Right lobe of liver (tissue), 6 donors: ENCODE measurements at regions not wholly inside any gene's neighbourhood (a gene's known extent, or its start where the extent isn't known, plus 50 kb on each side); places are given as distances from the start of the nearest gene placed in this dataset.
"Not testable (repeated sequence)": the region's sequence is repeated elsewhere in the genome, so short reads cannot be mapped to it uniquely, and the experiment has no call there.

Source experiments
- ATAC-seq, 4 donors: fragments of 200-7000 bp; cut with Tn5 transposase; one replicate each; pipeline ENCODE4 v1.9.1; 2020; ENCODE audit warnings: mild to moderate bottlenecking in 4 of 4, moderate library complexity in 4 of 4
- DNase-seq, 3 donors: peaks; one replicate each; pipeline ENCODE4 v3.0.0-alpha.2; 2020
- H3K27ac ChIP-seq, 3 donors: fragments of 200-600 bp; one replicate each; pipeline ENCODE4 v1.8.0; 2022
- H3K27me3 ChIP-seq, 2 donors: fragments of 200-600 bp; one replicate each; pipeline ENCODE4 v1.8.0; 2022
- H3K36me3 ChIP-seq, 4 donors: fragments of 200-600 bp; sonication (generic) in 1 of 4; one replicate each; pipeline versions ENCODE4 v1.5.1 to v1.8.0; 2017 to 2022; ENCODE audit warnings: control low read depth in 1 of 4
- H3K4me1 ChIP-seq, 4 donors: fragments of 200-600 bp; sonication (generic) in 1 of 4; one replicate each; pipeline versions ENCODE4 v1.5.1 to v1.8.0; 2017 to 2022; ENCODE audit warnings: control low read depth in 1 of 4
- H3K4me3 ChIP-seq, 3 donors: fragments of 200-600 bp; one replicate each; pipeline ENCODE4 v1.8.0; 2022
- H3K9me3 ChIP-seq, 4 donors: fragments of 200-600 bp; sonication (generic) in 1 of 4; one replicate each; pipeline versions ENCODE4 v1.5.1 to v1.8.0; 2017 to 2022; ENCODE audit warnings: control low read depth in 1 of 4
- CTCF ChIP-seq, 4 donors: fragments of 200-600 bp in 3 of 4; fragments of 450-650 bp in 1 of 4; IDR thresholded peaks; one replicate each; pipeline versions ENCODE4 v1.5.1 to v1.8.0; 2016 to 2022; ENCODE audit warnings: antibody characterized with exemption in 4 of 4, mild to moderate bottlenecking in 2 of 4
- WGBS: methylation state at CpG from one replicate; pipeline ENCODE4 v1.1.6; 2018; ENCODE audit warnings: low coverage, low lambda C conversion rate; ENCODE audit not compliant: insufficient coverage; ENCODE audit errors: missing lambda C conversion rate; 5-methylcytosine and 5-hydroxymethylcytosine counted together
- intact Hi-C, 2 donors: fragments of 100-400 bp; cut with DNase I; formaldehyde crosslinking; loops; one replicate each; pipeline versions ENCODE4 v1.11.2 to v1.14.1; 2022
- donor health status: DM: no; HTN: yes; CAD: no.
- donor health status: DM: no; HTN: no; CAD: no.
- donor health status: DM: no; HTN: no; CAD: no.
- donor health status: DM: no; HTN: yes; CAD: no.
- donor health status: DM: no; HTN: yes; CAD: no.

DNA sequence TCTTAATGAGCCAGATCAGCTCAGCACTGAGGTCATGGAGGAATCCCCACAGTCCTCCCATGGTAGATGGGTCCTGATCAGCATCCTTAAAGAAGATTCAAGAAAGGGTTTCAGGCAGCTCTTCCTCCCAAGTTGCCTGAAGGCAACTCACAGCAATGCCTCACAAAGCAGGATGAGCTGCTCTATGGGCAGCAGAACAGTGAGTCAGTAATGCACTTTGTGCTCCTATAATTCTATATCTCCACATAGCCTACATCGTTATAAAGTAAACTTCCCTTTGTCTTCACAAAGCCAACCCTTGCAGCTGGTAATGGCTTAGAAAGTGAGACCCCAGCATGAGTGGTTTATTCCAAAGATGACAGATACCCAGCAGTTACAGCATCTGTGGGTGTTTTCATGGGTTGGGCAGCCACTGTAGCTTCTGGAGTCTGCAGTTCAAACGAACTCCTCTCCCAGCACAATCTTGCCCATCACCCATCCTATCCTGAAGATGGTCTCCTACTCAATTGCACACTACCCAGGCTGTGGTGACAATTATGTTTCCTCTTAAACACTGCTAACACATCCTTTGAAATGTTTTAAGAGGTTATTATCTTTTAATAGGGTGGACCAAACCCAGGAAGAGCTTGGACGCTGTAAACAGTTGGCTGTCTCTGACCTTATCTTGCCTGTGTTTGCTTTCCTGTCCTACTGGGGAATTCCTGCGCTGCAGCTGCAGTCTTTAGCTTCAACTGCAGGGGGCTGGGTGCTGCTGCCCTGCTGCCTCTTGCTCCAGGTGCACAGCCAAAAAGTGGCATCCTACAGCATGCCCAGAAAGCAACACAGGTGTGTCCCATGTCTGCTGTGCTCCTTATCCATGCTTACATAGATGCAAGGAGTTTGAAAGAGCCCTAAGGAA, 286.9 kb downstream of the ANAPC1 start:
- H3K27me3 ChIP-seq, H3K4me3 ChIP-seq, H3K27ac ChIP-seq, DNase-seq, H3K4me1 ChIP-seq, H3K36me3 ChIP-seq, H3K9me3 ChIP-seq, intact Hi-C loops: not testable (repeated sequence)
- TF ChIP-seq CTCF (IDR thresholded peaks at IDR 0.05), result peak in 1 of 4 donors; percentile 10
- ATAC-seq, result peak; percentile 85 to 96 (median 91)
- 36% methylated on average over 2 of the region's 4 CpGs for WGBS

GRCh38 chr2:111598944-111599343, 285.0 kb downstream of the ANAPC1 start:
- WGBS, result 33% methylated on average over 1 of the region's 2 CpGs
- peak in 2 of 4 donors; percentile 25 to 57 for ATAC-seq
- H3K9me3 ChIP-seq, H3K27ac ChIP-seq, H3K4me3 ChIP-seq, DNase-seq, intact Hi-C loops, H3K27me3 ChIP-seq, H3K4me1 ChIP-seq, H3K36me3 ChIP-seq: not testable (repeated sequence)

DNA sequence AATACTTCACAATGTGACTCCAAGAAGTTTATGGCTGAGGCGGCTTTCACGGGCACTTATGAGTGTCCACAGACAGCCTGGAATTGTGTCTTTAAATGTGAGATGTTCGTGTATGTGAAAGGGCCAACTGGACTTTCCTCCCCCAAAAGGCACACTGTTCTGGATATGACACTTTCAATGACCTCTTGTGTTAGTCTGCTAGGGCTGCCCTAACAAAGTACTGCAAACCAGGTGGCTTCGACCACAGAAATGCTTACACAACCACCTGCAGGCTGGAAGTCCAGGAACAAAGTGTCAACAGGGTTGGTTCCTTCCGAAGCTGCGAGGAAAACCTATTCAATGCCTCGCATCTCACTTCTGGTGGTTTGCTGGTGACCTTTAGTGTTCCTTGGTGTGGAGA, 281.7 kb downstream of the ANAPC1 start:
- WGBS, result no CpG with 5 or more reads among the region's 7 CpGs

DNA sequence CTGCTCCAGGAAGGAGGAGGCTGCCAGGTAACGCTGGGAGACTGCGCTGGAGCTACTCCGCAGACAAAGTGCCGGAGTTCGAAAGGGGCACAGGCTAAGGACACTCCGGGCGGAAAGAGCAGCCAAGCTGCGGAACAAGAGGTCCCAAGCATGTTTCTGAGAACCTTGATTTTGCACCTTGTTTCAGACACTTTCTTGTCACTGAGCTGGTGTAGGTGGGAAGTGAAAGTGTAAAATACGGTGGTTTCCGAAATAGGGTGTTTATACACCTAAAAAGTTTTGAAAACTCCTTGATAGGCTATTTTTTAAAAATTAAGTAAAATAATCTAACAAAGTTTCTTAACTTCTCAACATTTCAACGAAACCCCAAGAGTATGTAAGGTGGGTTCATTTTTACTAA, 278.2 kb downstream of the ANAPC1 start:
- H3K4me1 ChIP-seq, H3K27ac ChIP-seq, H3K4me3 ChIP-seq, DNase-seq, H3K27me3 ChIP-seq, ATAC-seq, intact Hi-C loops, H3K36me3 ChIP-seq, H3K9me3 ChIP-seq: not testable (repeated sequence)
- WGBS, result 88% methylated on average over 3 of the region's 11 CpGs

More for the DNA sequence above, 281.7 kb downstream of the ANAPC1 start:
- DNase-seq, intact Hi-C loops, H3K9me3 ChIP-seq, H3K4me1 ChIP-seq, H3K4me3 ChIP-seq, H3K36me3 ChIP-seq, H3K27me3 ChIP-seq, H3K27ac ChIP-seq: not testable (repeated sequence)
- peak; percentile 69 to 88 (median 82) for ATAC-seq

GRCh38 chr2:111606632-111607031, 277.4 kb downstream of the ANAPC1 start:
- no CpG with 5 or more reads among the region's 1 CpG for WGBS

DNA sequence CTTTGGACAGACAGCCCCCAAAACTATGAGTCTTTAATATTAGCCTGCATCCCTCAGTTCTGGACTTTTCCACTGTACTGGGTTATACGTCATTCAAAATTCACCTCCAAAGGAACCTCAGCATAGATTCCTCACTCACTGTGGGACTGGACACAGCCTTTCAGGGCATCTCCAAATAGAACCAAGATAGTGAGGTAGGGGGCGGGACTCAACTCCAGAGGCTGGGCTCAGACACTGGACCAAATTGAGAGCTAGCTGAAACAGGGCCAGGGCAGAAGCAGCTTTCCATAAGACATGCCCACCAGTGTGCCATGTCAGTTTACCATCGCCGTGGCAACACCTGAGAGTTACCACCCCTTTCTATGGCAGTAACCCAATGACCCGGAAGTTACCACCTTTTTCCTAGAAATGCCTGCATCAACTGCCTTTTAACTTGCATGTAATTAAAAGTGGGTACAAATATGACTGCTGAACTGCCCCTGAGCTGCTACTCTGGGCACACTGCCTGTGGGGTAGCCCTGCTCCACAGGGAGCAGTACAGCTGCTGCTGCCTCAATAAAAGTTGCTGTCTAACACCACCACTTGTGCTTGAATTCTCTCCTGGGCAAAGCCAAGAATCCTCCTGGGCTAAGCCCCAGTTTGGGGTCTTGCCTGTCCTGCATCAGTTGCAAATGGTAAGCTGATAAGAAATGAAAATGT, 274.7 kb downstream of the ANAPC1 start:
- H3K4me3 ChIP-seq, intact Hi-C loops, H3K36me3 ChIP-seq, H3K4me1 ChIP-seq, DNase-seq, ATAC-seq, H3K27ac ChIP-seq, H3K27me3 ChIP-seq, H3K9me3 ChIP-seq: not testable (repeated sequence)
- WGBS, result 100% methylated on average over 1 of the region's 5 CpGs

More at GRCh38 chr2:111606632-111607031, 277.4 kb downstream of the ANAPC1 start:
- H3K27ac ChIP-seq, ATAC-seq, H3K4me3 ChIP-seq, H3K4me1 ChIP-seq, H3K9me3 ChIP-seq, H3K27me3 ChIP-seq, H3K36me3 ChIP-seq, DNase-seq, intact Hi-C loops: not testable (repeated sequence)

DNA sequence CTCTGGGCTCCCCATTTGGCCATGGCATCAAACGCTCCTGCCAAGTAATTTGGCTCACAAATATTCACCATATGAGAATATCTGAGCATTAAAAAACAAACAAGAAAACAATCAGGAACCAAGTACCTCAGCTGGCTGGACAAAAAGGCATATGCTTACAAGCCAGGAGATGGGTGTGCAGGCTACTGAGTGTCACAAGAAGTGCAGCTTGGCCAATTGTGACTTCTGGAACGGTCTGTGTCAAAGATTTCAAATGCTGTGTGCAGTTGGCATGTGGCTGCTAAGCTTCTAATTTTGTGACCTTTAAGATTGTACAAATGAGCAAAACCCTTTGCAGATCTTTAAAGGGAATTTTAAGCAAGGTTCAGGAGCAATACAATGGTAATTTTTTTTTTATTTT, 274.0 kb downstream of the ANAPC1 start:
- DNase-seq, intact Hi-C loops, H3K4me3 ChIP-seq, H3K9me3 ChIP-seq, H3K27me3 ChIP-seq, ATAC-seq, H3K4me1 ChIP-seq, H3K36me3 ChIP-seq, H3K27ac ChIP-seq: not testable (repeated sequence)
- WGBS, result 81% methylated on average over 1 of the region's 2 CpGs
